Stromal cell of bone marrow (primary cell): ENCODE measurements at regions not wholly inside any gene's neighbourhood (a gene's known extent, or its start where the extent isn't known, plus 50 kb on each side); places are given as distances from the start of the nearest gene placed in this dataset.
"Not testable (repeated sequence)": the region's sequence is repeated elsewhere in the genome, so short reads cannot be mapped to it uniquely, and the experiment has no call there.

Experiments used
- DNase-seq: peaks from one replicate; pipeline ENCODE4 v3.0.0-alpha.2; 2012; ENCODE audit warnings: low read depth

- no peak for DNase-seq
Measured at GRCh38 chr5:1958211-1959010, 75.7 kb upstream of the IRX4 start.

DNA sequence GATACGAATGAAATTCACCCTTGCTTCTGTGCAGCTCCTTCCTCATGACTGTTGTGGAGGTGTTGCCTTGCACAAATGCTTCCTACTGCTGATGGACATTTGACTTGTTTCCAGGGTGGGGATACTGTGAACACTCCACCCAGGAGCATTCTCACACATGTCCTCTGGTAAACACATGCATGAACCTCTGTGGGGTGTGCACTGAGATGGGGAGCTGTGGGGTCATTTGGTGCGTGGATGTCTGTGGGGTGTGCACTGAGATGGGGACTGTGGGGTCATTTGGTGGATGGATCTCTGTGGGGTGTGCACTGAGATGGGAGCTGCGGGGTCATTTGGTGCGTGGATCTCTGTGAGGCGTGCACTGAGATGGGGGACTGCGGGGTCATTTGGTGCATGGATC lies 72.9 kb upstream of the IRX4 start:
- DNase-seq, result no peak

GRCh38 chr5:1953710-1954109 lies 71.0 kb upstream of the IRX4 start:
- not testable (repeated sequence) for DNase-seq

GRCh38 chr5:1952444-1953099 lies 69.8 kb upstream of the IRX4 start:
- DNase-seq, result no peak

DNA sequence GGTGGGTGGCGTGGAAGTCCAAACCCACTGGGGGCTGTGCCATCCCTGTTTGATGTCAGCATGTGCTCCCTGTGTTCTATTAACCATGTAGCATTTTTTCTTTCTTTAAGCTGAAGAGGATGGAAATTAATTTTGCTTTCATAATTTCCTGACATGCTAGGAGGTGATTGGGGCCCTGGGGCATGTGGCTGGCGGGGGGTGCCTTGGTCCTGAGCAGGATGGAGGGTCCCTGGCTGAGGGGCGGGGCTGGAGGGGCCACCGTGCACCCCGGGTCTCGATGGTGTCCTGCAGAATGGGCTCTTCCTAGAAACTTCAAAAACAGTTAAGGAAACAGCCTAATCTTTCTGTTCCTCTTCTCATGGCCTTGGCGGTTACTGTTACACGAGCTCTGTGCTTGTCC lies 69.3 kb upstream of the IRX4 start:
- no peak for DNase-seq

DNA sequence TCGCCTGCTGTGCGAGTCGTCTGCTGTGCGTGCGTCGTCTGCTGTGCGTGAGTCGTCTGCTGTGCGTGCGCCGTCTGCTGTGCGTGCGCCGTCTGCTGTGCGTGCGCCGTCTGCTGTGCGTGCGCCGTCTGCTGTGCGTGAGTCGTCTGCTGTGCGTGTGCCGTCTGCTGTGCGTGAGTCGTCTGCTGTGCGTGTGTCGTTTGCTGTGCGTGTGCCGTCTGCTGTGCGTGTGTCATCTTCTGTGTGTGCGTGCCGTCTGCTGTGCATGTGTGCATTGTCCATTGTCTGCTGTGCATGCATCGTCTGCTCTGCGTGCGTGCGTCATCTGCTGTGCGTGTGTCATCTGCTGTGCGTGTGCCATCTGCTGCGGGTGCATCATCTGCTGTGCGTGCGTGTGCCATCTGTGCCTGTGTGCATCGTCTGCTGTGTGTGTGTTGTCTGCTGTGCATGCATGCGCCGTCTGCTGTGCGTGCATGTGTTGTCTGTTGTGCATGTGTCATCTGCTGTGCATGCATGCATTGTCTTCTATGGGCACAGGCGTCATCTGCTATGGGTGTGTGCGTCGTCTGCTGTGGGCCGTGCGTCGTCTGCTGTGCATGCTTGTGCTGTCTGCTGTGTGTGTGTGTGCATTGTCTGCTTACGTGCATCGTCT lies 68.6 kb upstream of the IRX4 start:
- DNase-seq, result no peak

- no peak for DNase-seq
Measured at GRCh38 chr5:1950708-1951103, 68.0 kb upstream of the IRX4 start.

DNA sequence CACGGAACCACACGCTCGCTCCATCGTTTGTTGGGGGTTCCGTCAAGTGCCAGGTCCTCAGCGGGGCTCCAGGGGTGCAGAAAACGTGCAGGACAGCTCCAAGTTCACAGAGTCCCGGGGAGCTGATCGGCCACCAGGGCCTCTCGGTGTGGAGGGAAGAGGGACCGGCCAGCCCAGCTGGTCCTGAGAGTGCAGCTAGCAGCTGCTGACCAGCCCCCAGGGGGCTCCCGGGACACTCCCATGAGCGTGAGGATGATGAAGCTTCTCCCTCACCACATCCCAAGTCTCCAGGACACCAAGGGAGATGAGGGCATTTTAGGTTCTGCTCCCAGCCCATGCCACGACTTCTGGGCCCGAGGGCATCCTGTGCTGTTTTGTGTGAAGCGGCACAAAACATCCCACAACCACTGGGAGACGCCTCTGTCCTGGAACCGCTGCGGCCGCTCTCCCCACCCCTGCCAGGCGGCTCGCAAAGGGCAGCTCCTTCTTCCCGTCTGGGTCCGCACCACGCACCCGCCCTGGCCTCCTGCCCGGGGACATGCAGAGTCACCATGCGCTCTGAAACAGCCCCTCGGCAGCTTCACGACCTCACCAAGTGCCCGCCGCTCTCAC lies 67.5 kb upstream of the IRX4 start:
- DNase-seq, result no peak

DNA sequence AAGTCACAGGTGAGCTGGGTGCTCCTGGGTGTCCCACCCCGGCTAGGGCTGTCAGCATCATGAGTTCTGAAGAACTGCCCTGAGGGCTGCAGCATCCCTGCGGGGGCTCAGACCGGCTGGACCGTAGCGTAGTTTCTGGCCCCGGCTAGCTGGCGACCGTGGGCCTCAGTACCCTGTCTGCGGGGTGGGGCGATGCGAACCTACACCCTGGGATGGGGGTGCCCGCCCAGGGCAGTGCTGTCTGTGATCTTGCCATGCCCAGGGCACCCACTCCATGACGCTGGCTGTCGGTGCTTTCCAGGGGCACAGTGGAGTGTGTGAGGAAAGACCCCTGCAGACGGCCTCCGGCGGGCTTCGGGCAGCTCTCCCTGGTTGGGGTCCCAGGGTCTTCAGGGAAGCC lies 66.5 kb upstream of the IRX4 start:
- DNase-seq, result no peak

DNA sequence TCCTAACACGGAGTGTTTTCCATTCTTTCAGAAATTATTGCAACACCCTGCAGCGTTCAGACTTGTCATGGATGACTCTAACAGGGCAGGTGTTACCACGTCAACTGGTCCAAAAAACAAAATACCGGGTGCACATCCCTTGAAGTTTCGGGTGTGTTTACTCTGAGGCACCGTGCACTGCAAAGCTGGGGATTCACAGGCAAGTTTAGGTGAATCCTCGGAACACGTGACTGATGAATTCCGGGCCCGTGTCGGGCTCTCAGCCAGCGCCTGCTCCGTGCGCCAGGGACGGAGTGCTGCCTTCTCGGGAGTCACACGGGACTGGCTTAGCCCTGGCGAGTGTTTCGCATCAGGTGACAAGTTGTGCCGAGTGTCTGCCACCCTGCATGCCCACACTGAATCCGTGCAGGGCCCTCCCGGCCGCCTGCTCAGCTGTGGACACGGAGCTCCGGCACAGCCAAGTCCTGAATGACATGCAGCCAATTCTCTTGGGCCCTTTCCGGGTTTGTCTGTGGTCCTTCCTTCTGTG lies 66.0 kb upstream of the IRX4 start:
- DNase-seq, result no peak

GRCh38 chr5:1948111-1948510 lies 65.4 kb upstream of the IRX4 start:
- no peak for DNase-seq

GRCh38 chr5:1946776-1947175 lies 64.1 kb upstream of the IRX4 start:
- no peak for DNase-seq

GRCh38 chr5:1946122-1946677 lies 63.5 kb upstream of the IRX4 start:
- DNase-seq, result no peak

DNA sequence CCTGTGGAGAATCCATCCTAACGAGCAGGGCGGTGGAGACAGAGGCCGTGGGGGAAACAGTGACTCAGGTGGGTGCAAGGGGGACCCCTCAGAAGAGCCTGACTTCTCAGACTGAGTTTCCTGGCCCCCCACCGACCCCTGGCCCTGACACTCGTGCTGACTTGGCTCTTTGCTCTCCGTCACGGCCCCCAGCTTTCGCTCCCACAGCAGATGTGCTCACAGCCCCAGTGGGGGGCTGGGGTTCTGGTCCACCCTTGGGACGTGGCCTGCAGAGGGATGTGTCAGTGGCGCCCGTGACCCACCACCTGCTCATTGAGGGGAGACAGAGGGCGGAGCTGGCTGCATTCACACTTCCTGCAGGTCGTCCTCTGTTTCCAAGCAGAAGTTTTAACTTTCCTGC lies 62.9 kb upstream of the IRX4 start:
- no peak for DNase-seq

DNA sequence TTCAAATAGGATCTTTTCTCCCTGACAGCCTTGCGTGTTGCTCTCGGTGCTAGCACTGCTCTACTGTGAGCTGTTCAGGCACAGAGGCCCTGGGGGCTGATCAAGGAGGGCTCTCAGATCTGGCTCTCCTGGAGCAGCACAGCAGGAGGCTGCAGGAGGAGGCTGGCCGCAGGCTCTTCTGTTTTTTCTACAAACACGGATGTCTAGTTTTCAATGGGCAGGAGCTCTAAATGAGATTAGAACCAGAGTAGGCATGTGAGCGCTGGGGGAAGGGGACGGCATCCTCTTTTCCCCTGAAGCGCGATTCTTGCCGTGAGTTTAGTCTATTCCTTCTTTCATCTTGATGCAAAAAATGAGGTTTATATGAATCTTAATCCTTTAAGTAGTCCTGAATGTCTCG lies 61.7 kb upstream of the IRX4 start:
- no peak for DNase-seq

- no peak for DNase-seq
Measured at GRCh38 chr5:1943481-1943880, 60.8 kb upstream of the IRX4 start.

DNA sequence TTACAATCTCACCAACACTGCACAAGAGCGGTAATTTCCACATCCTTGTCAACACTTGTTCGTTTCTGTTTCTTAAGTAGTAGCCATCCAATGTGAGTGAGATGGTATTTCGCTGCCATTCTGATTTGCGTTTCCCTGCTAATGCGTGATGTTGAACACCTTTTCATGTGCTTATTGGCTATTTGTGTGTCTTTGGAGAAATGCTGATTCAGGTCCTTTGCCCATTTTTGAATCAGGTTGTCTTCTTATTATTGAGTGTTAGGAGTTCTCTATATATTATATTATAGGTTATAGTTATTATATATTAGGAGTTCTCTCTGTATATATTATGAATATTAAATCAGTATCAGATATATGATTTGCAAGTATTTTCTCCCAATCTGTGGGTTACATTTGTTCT lies 59.9 kb upstream of the IRX4 start:
- DNase-seq, result no peak

GRCh38 chr5:1942158-1942557 lies 59.4 kb upstream of the IRX4 start:
- no peak for DNase-seq

- no peak for DNase-seq
Measured at GRCh38 chr5:1939256-1939655, 56.5 kb upstream of the IRX4 start.

DNA sequence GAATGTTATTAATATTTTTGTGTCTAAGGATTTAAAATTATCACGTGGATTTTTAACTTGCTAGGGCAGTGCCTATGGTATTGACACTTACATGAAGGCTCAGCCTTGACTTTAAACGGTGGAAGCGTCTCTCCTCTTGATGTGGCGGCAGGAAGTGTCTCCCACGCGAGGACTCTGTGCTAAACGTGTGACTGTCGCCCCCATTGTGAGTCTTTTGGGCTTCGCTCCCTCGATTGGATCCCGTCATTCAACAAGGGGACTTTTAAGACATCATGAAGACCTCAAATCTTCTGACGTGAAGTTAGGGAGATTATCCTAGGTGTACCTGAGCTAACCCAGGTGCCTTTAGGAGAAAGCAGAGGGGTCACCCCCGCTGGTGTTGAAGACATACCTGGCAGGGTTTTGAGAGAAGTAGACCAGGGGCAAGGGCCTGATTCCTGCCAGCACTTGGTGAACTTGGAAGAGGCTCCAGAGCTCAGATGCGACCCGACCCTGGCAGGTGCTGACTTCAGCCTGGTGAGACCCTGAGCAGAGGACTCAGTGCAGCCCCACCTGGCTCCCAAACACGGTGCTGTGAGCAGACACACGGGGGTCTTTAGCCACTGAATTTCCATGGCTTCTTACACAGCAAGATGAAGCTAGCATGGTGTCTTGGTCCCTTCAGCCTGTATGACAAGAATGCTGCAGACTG lies 55.7 kb upstream of the IRX4 start:
- no peak for DNase-seq

DNA sequence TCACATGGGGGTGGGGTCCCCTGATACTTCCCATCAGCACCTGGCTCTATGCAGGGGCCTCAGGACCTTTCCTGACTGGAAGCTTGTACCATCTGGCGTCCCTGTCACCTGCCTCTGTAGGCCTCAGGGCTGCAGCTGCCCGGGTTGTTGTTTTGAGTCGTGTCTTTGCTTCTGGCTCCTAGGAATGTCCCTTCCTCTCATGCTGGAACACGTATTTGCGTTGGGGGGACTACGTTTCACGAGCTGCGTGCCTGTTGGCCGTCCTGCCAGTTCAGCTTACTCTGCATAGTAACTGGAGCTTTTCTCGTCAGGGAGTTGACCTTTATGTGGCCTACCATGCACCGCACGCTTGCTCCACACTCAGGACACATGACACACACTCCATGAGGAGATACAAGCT lies 54.9 kb upstream of the IRX4 start:
- no peak for DNase-seq

DNA sequence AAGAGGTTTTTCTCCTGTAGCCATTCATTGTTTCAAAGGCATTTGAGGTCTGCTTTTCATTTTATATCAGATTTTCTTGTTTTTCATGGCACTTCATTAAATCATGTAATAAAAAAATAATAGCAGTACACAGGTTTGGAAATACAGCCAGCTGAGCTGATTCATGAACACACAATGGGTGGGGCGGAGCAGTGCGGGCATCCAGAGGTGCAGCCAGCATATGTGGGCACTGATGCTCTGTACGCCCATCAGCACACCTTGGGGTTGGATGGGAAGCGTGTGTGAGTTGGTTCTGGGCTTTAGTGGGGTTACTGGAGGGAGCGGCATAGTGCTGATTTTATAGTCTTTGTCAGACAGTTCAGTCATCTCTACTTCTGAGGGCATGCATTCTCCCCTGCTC lies 54.2 kb upstream of the IRX4 start:
- DNase-seq, result no peak
